ENCODE measurements at regions not wholly inside any gene's neighbourhood (a gene's known extent, or its start where the extent isn't known, plus 50 kb on each side); places are given as distances from the start of the nearest gene placed in this dataset.

- H3K4me3 ChIP-seq (ENCODE audit: insufficient read depth, low read depth, low read length), result peak overlapping the region; percentile 54
- Mint-ChIP-seq H3K27me3 (ENCODE audit: low read depth, unreplicated experiment) (peaks cover 57% of the 10 kb centered on the region), H3K4me3 (ENCODE audit: unreplicated experiment) (peak overlapping the region; percentile 77), H3K36me3 (ENCODE audit: low read depth, unreplicated experiment) (peaks cover 17% of the 10 kb centered on the region), H3K27ac (ENCODE audit: unreplicated experiment) (peak overlapping the region; percentile 75), H3K9me3 (ENCODE audit: unreplicated experiment) (peaks cover 39% of the 10 kb centered on the region), H3K4me1 (ENCODE audit: low read depth, unreplicated experiment) (peaks cover 16% of the 10 kb centered on the region)
- peak overlapping the region; percentile 88 for H3K4me2 ChIP-seq (ENCODE audit: low read length)
- peaks cover 62% of the 10 kb centered on the region for H3K27me3 ChIP-seq (ENCODE audit: insufficient read depth, low read length)
- peaks cover 34% of the 10 kb centered on the region for H3K4me1 ChIP-seq (ENCODE audit: insufficient read depth, low read length)
- no peaks in the 10 kb centered on the region for H3K79me2 ChIP-seq (ENCODE audit: insufficient read depth, low read length)
- peaks cover 11% of the 10 kb centered on the region for H3K9me3 ChIP-seq (ENCODE audit: insufficient read depth, low read depth, low read length)
- no peaks in the 10 kb centered on the region for H3K36me3 ChIP-seq (ENCODE audit: insufficient read depth, low read length)
- DNase-seq (ENCODE audit: low read depth) (no peak), FAIRE-seq (no peak)
- TF ChIP-seq EZH2 (IDR thresholded peaks at IDR 0.05; ENCODE audit: insufficient read depth, low read length) (peak; percentile 47), CTCF (IDR thresholded peaks at IDR 0.05; ENCODE audit: insufficient read depth, low read depth, low read length) (no peak)
- peak overlapping the region; percentile 38 for H2AFZ ChIP-seq (ENCODE audit: low read depth, low read length)
- H3K27ac ChIP-seq (ENCODE audit: low read depth, low read length), result no peak overlapping the region
- H4K20me1 ChIP-seq (ENCODE audit: insufficient read depth, low read length), result peaks cover 17% of the 10 kb centered on the region
- peak overlapping the region; percentile 70 for H3K9ac ChIP-seq (ENCODE audit: low read length)
Observed at GRCh38 chr13:50129706-50130122, 114.5 kb downstream of the KCNRG start.

GRCh38 chr13:50130123-50130946 is 115.1 kb downstream of the KCNRG start:
- H3K9me3 Mint-ChIP-seq (ENCODE audit: unreplicated experiment), result peaks cover 45% of the 10 kb centered on the region
- Histone ChIP-seq H3K4me3 (ENCODE audit: insufficient read depth, low read depth, low read length) (peak overlapping the region; percentile 54), H3K36me3 (ENCODE audit: insufficient read depth, low read length) (no peaks in the 10 kb centered on the region), H3K79me2 (ENCODE audit: insufficient read depth, low read length) (no peaks in the 10 kb centered on the region), H4K20me1 (ENCODE audit: insufficient read depth, low read length) (peaks cover 17% of the 10 kb centered on the region), H3K4me2 (ENCODE audit: low read length) (peak overlapping the region; percentile 88), H3K4me1 (ENCODE audit: insufficient read depth, low read length) (peaks cover 34% of the 10 kb centered on the region), H3K27ac (ENCODE audit: low read depth, low read length) (no peak overlapping the region), H3K9ac (ENCODE audit: low read length) (peak overlapping the region; percentile 70), H3K9me3 (ENCODE audit: insufficient read depth, low read depth, low read length) (peaks cover 13% of the 10 kb centered on the region), H2AFZ (ENCODE audit: low read depth, low read length) (peak overlapping the region; percentile 68), H3K27me3 (ENCODE audit: insufficient read depth, low read length) (peaks cover 62% of the 10 kb centered on the region)
- H3K36me3 Mint-ChIP-seq (ENCODE audit: low read depth, unreplicated experiment), result peaks cover 20% of the 10 kb centered on the region
- DNase-seq (ENCODE audit: low read depth) (no peak), FAIRE-seq (no peak)
- peaks cover 64% of the 10 kb centered on the region for H3K27me3 Mint-ChIP-seq (ENCODE audit: low read depth, unreplicated experiment)
- peak overlapping the region; percentile 75 for H3K27ac Mint-ChIP-seq (ENCODE audit: unreplicated experiment)
- no peak for TF ChIP-seq CTCF (IDR thresholded peaks at IDR 0.05; ENCODE audit: insufficient read depth, low read depth, low read length)
- TF ChIP-seq EZH2 (IDR thresholded peaks at IDR 0.05; ENCODE audit: insufficient read depth, low read length), result peak; percentile 11
- H3K4me3 Mint-ChIP-seq (ENCODE audit: unreplicated experiment), result peak overlapping the region; percentile 77
- H3K4me1 Mint-ChIP-seq (ENCODE audit: low read depth, unreplicated experiment), result peaks cover 16% of the 10 kb centered on the region

Data from astrocyte (in vitro differentiated cells and primary cell).